Heart right ventricle (tissue), 16 donors: ENCODE measurements at regions not wholly inside any gene's neighbourhood (a gene's known extent, or its start where the extent isn't known, plus 50 kb on each side); places are given as distances from the start of the nearest gene placed in this dataset.
A peak's percentile ranks its signal among the peaks of the same experiment; 100 is the strongest.

Source experiments
- ATAC-seq, 8 donors: fragments of 200-7000 bp; cut with Tn5 transposase; one replicate each; pipeline ENCODE4 v1.9.1; 2020; ENCODE audit warnings: mild to moderate bottlenecking in 8 of 8, moderate library complexity in 8 of 8, moderate number of reproducible peaks in 1 of 8
- DNase-seq, 2 donors: peaks; one replicate each; pipeline ENCODE4 v3.0.0-alpha.2; 2020
- H3K27ac ChIP-seq, 10 donors: fragments of 200-600 bp; sonication (generic) in 2 of 10; one replicate each; pipeline versions ENCODE4 v1.5.0 to v1.8.0; 2020 to 2022; ENCODE audit warnings: mild to moderate bottlenecking in 3 of 10
- H3K27me3 ChIP-seq, 7 donors: fragments of 200-600 bp; one replicate each; pipeline ENCODE4 v1.8.0; 2021 to 2022; ENCODE audit warnings: mild to moderate bottlenecking in 2 of 7
- H3K36me3 ChIP-seq, 9 donors: fragments of 200-600 bp; sonication (generic) in 1 of 9; one replicate each; pipeline versions ENCODE4 v1.5.0 to v1.8.0; 2020 to 2022; ENCODE audit warnings: mild to moderate bottlenecking in 2 of 9
- H3K4me1 ChIP-seq, 9 donors: fragments of 200-600 bp; sonication (generic) in 1 of 9; one replicate each; pipeline versions ENCODE4 v1.5.0 to v1.8.0; 2020 to 2022; ENCODE audit warnings: mild to moderate bottlenecking in 4 of 9
- H3K4me3 ChIP-seq, 10 donors: fragments of 200-600 bp; sonication (generic) in 2 of 10; one replicate each; pipeline versions ENCODE4 v1.5.0 to v1.8.0; 2020 to 2022; ENCODE audit warnings: mild to moderate bottlenecking in 7 of 10, moderate library complexity in 2 of 10
- H3K9me3 ChIP-seq, 11 donors: fragments of 200-600 bp in 10 of 11; sonication (generic) in 2 of 11; one replicate each; pipeline versions ENCODE4 v1.5.0 to v1.8.0; 2013 to 2022; ENCODE audit warnings: mild to moderate bottlenecking in 2 of 11, control low read depth in 1 of 11, moderate library complexity in 1 of 11
- CTCF ChIP-seq, 9 donors: fragments of 200-600 bp; sonication (generic) in 2 of 9; IDR thresholded peaks; one replicate each; pipeline versions ENCODE4 v1.5.0 to v1.8.0; 2021 to 2022; ENCODE audit warnings: antibody characterized with exemption in 9 of 9, mild to moderate bottlenecking in 5 of 9, moderate library complexity in 1 of 9
- WGBS, 2 donors: extraction: QIAGEN DNeasy Blood & Tissue Kit; methylation state at CpG; one replicate each; pipeline ENCODE4 v1.1.7; 2013; ENCODE audit warnings: inconsistent platforms in 1 of 2; 5-methylcytosine and 5-hydroxymethylcytosine counted together
- intact Hi-C, 10 donors: fragments of 100-400 bp; cut with DNase I; formaldehyde crosslinking; loops; one replicate each; pipeline versions ENCODE4 v1.11.1 to v1.14.2; 2022
- donor health status: Arrhythmogenic right ventricular cardiomyopathy.
- donor health status: ischemic (EF 13 %, LVEDD 7.1; RV severe dilation, severe dysfunction).
- donor health status: healthy with polysubstance abuse.
- donor health status: DM: no; HTN: yes; CAD: no.
- donor health status: DM: no; HTN: no; CAD: no.
- donor health status: ischemic (EF 25% LVEDD 6.9; RV normal size, moderate dysfunction).
- donor health status: ischemic (EF 25% LVEDD 5.7; RV mildly dilated, moderate dysfunction).
- donor health status: healthy.
- donor health status: DM: yes; HTN: yes; CAD: no.
- donor health status: Ischemic cardiomyopathy.
- donor health status: ischemic (EF 35%, LVEDD 5.7; RV mildly dilated, moderate dysfunction).
- donor health status: nonischemic (EF 11% LVEDD 7.7; RV severe dilation, severe dysfunction).
- donor health status: DM: yes; HTN: yes; CAD: no.
- donor health status: PGD.
- donor health status: ischemic (EF 29% LVEDD 5.4; RV normal size, mild dysfunction).
- donor health status: nonischemic (EF 23%, LVEDD 6.1; RV moderate dilation, normal function).

GRCh38 chr16:80175011-80175410, 365.8 kb upstream of the DYNLRB2 start:
- no peak overlapping the region for H3K4me3 ChIP-seq
- no peak overlapping the region for H3K27ac ChIP-seq
- no peaks in the 10 kb centered on the region for H3K4me1 ChIP-seq
- H3K36me3 ChIP-seq = no peaks in the 10 kb centered on the region
- intact Hi-C loops = loop anchor here in 1 of 10 donors (10.0 kb wide), 1 partner anchor 60 kb away; no protein-coding TSS in a partner anchor
- TF ChIP-seq CTCF (IDR thresholded peaks at IDR 0.05) = no peak
- ATAC-seq (no peak), DNase-seq (no peak)
- WGBS, 2 donors = 79 to 81% methylated on average over 1 of the region's 1 CpG
- H3K9me3 ChIP-seq = no peaks in the 10 kb centered on the region
- peaks cover 0 to 4% (median 2%) of the 10 kb centered on the region in 7 donors for H3K27me3 ChIP-seq

- WGBS, 2 donors = 75 to 82% methylated on average over 2 of the region's 2 CpGs
- Histone ChIP-seq H3K36me3 (no peaks in the 10 kb centered on the region), H3K4me3 (no peak overlapping the region), H3K4me1 (no peaks in the 10 kb centered on the region), H3K9me3 (no peaks in the 10 kb centered on the region), H3K27me3 (peaks cover 0 to 5% (median 3%) of the 10 kb centered on the region in 7 donors), H3K27ac (no peak overlapping the region)
- DNase-seq (no peak), ATAC-seq (peak in 1 of 8 donors; percentile 15)
- TF ChIP-seq CTCF (IDR thresholded peaks at IDR 0.05) = no peak
- intact Hi-C loops = loop anchor here in 1 of 10 donors (10.0 kb wide), 1 partner anchor 60 kb away; no protein-coding TSS in a partner anchor
Observed at GRCh38 chr16:80174416-80174815, 366.4 kb upstream of the DYNLRB2 start.

GRCh38 chr16:80171746-80172145, 369.0 kb upstream of the DYNLRB2 start:
- DNase-seq = no peak
- Histone ChIP-seq H3K9me3 (no peaks in the 10 kb centered on the region), H3K4me1 (no peaks in the 10 kb centered on the region), H3K27me3 (peaks cover 0 to 5% (median 3%) of the 10 kb centered on the region in 7 donors), H3K36me3 (no peaks in the 10 kb centered on the region), H3K27ac (no peak overlapping the region), H3K4me3 (no peak overlapping the region)
- ATAC-seq = no peak
- intact Hi-C loops = loop anchor here in 1 of 10 donors (10.0 kb wide), 1 partner anchor 63 kb away; no protein-coding TSS in a partner anchor
- 49 to 56% methylated on average over 4 of the region's 4 CpGs for WGBS, 2 donors
- TF ChIP-seq CTCF (IDR thresholded peaks at IDR 0.05) = no peak

GRCh38 chr16:80171199-80171598, 369.6 kb upstream of the DYNLRB2 start:
- Histone ChIP-seq H3K36me3 (no peaks in the 10 kb centered on the region), H3K4me3 (no peak overlapping the region), H3K27me3 (peaks cover 0 to 5% (median 3%) of the 10 kb centered on the region in 7 donors), H3K9me3 (peaks cover 0 to 3% (median 0%) of the 10 kb centered on the region in 11 donors), H3K4me1 (no peaks in the 10 kb centered on the region), H3K27ac (no peak overlapping the region)
- intact Hi-C loops = loop anchor here in 1 of 10 donors (10.0 kb wide), 1 partner anchor 64 kb away; no protein-coding TSS in a partner anchor
- ATAC-seq = no peak
- TF ChIP-seq CTCF (IDR thresholded peaks at IDR 0.05) = no peak
- DNase-seq = no peak
- WGBS, 2 donors = 84 to 94% methylated on average over 4 of the region's 4 CpGs
